Stimulated activated CD4-positive, alpha-beta T cell treated with anti-CD3 and anti-CD28 coated beads, Interleukin-4, amount 100 ng/mL, for 48 hours (primary cell): ENCODE measurements at regions not wholly inside any gene's neighbourhood (a gene's known extent, or its start where the extent isn't known, plus 50 kb on each side); places are given as distances from the start of the nearest gene placed in this dataset.

Source experiments
- DNase-seq, 2 donors: peaks; one replicate each; pipeline ENCODE4 v3.0.0-alpha.2; 2020; ENCODE audit warnings: low read depth in 2 of 2

GRCh38 chr21:34192646-34193285, 119.4 kb downstream of the MRPS6 start:
- no peak for DNase-seq

GRCh38 chr21:34195335-34195734, 122.0 kb downstream of the MRPS6 start:
- no peak for DNase-seq

DNA sequence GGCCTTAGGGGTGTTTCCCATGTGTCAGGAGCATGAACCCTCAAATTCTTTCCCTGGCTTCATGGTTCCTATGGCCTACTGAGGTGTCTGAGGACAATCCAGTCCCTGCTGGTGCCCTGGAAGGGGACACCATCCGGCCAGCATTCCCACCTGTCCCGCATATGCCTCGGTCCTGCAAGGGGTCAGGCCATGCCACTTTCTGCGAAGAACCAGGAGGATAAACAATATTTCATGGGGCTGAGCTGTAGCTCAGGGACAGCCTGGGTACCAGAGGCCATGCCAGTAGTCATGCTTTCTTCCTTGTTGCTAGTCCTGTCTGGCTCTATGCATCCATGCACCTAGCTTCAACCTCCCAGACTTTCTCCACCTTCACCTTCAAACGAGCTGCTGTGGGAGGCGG, 123.6 kb downstream of the MRPS6 start:
- DNase-seq, result no peak

- DNase-seq, result no peak
These were observed 124.2 kb downstream of the MRPS6 start for GRCh38 chr21:34197561-34197960.

GRCh38 chr21:34198231-34199120, 125.1 kb downstream of the MRPS6 start:
- DNase-seq, result no peak

DNA sequence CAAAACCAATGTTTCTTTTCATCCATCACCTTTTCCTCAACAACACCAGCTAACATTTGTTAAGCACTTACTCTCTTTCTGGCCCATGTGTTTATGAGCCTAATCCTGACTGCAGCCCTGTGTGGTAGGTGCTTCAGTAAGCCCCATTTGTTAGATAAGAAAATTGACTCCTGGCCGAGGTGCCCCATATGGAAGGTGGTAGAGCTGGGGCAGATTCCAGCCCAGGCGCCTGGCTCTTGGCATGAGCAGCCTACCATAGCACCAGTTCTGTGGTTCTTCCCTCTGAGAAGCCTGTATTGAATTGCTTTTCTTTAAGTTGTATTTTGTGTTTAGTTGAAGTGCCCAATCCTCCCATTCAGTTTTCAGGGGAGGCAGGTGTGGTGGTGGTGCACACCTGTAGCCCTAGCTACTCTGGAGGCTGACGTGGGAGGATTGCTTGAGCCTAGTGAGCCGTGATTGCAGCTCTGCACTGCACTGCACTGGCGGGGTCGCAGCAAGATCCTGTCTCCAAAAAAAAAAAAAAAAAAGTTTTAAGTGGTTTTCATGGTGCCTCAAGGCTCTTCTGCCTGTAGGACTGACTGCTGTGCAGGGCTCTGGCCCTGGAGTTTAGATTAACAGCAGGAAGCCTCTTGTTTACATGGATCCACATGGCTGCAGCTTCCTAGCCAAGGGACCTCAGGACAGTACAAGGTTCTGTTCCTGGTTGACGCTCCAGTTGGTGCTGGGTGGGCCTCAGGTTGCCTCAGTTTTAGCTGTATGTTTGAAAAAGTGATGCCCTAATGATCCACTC, 125.9 kb downstream of the MRPS6 start:
- no peak for DNase-seq

- no peak for DNase-seq
These were observed 127.0 kb downstream of the MRPS6 start for GRCh38 chr21:34200288-34200905.

DNA sequence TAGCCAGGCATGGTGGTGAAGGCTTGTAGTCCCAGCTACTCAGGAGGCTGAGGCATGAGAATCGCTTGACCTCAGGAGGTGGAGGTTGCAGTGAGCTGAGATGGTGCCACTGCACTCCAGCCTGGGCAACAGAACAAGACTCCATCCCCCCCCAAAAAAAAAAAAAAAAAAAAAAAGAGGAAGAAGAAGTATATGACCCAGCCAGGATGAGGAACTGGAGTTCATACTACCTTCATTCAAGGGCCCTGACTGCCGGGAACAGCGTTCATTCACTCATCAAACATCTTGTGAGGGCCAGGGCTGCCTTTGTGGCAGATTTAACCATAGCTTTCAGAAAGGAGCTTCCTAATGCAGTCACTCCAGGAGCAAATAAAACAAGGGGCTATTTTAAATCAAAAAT, 127.6 kb downstream of the MRPS6 start:
- DNase-seq, result no peak

DNA sequence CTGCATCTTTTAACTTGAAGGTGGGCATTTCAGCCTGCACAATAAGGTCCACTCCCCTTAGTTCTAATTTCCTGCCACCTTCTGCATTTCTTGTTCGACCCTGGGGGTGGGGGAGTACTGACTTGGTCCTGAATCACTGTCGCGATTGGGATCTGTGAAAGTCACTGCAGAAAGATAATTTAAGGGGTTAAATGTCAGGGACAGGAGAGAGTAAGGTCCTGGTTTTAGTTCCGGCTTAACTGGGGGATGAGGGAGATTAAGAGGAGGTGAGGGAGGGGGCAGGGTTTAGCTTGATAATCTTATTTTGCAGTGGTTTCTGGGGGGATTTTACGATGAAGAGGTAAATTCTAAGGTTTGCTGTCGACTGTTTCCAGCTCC, 128.1 kb downstream of the MRPS6 start:
- DNase-seq, result no peak

DNA sequence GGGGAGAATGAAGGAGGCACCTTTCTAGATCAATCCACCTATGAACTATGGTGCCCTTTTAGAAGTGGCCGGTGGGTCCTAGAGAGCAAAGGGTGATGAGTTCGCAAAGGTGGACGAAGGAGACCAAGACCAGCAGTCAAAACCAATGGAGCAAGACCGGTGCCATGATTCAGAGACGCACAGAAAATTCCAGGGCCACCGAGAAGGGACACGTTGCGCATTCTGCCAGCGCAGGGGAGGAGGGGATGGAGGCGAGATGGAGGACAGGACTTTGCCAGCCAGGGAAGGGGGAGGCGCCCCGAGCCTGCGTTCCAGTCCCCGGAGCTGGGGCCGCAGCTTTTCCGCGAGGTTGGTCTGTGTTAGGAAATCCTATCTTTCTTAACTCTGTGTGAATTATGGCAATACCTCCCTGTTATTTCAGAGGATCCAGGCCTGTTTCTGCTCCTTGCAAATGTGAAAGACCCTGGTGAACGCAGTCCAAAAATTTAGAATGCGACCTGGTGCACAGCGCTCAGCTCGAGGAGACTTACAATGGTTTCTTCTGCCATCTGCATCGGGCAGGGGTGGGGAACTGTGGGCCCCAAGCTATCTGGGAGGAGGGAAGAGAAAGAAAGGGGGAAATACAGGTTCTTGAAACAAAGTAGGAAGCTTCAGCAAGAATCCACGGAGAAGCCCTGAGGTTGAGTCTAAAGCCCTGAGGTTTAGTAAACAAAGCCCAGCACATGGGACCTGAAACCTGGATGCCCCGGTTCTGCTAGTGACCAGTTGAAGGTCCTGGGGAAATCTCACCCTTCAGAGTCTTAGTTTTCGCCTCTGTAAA, 129.4 kb downstream of the MRPS6 start:
- DNase-seq, result no peak

GRCh38 chr21:34203851-34204420, 130.6 kb downstream of the MRPS6 start:
- no peak for DNase-seq

DNA sequence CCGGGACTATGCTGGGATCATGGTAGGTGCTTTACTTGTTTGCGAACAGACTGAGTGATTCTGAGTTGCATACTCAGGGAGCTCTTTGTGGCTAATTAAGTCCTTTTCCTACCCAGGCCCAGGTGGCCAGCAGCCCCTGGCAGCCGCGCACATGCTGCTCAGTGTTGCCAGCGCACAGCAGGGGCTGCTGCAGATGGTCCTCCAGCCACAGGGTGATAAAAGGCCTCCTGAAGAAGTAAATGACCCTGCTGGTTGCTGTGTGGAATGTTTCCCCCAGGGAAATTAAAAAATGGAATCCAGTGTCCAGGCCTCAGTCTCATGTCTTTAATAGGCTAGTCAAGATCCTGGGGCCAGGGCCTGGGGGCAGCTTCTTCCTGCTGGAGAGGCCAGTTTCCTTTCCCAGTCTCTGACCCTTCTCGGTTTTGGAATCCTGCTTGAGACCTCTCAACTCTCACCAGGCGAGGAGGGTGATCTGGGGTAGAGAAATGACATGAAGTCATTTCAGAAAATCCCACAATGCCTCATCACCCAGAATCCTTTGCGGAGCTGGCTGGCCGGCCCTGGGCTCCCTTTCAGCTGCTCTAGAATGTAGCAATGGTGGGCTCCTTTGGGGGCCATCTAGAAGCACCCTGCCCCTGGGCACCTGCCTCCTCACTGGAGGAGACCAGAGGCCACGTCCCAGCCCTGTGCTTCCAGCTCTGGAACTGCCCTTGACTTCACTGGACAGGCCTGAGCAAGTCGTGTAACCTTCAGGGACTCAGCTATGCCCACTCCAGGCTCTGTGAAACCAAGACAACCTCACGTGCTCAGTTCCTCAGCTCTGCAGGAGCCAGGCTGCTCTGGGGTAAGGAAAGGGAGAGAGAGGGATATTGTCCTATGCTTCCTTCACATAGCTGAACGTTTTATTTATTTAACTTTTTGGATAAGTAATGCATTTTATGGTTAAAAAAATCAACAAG, 131.4 kb downstream of the MRPS6 start:
- DNase-seq, result no peak

DNA sequence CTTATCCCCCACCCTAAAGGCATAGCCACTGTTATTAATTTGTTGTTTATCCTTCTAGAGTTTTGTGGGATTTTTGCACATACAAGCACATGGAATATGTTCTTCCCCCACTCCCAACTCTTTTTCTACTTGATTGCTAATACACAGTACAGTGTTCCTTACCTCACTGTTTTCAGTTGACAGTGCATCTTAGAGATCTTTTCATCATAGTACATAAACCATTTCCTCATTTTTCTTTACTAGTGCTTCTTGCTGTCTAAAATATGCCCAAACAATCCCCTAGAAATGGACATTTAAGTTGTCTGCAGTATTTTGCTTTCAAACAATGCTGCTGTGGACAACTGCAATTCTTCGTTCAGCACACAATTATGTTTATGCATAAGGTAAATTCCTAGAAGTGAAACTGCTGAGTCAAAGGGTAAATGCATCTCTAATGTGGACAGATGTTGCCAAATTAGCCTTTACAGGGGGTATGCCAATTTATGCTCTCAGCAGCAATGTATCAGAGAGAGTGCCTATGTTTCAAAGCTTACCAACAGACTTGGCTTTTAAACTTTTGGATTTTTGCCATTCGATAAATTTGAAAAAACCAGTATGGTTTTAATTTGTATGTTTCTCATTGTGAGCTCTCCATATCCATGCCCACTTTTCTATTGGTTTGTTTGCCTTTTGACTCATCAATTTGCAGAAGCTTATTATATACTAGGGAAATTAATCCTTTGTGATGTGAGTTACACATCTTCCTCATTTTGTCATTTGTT, 132.6 kb downstream of the MRPS6 start:
- no peak for DNase-seq

- DNase-seq, result no peak
These were observed 140.6 kb downstream of the MRPS6 start for GRCh38 chr21:34213959-34214358.

- no peak for DNase-seq
These were observed 142.1 kb downstream of the MRPS6 start for GRCh38 chr21:34215501-34215900.

- DNase-seq, result no peak
These were observed 142.7 kb downstream of the MRPS6 start for GRCh38 chr21:34215911-34216717.

DNA sequence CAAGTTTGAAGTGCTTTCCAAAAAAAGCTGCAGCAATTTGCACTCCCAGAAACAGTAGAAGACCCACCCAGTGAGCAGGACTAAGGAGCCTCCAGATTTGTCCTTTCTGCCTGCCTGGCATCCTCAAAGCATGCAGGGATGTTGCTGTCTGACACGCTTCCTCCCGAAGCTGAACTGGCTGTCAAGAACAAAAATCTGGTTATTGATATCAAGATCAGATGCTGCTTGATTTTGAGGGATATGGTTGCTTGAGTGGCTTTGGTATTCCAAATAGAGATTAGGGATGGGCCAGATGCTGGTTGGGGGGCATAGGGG, 143.3 kb downstream of the MRPS6 start:
- DNase-seq, result no peak

DNA sequence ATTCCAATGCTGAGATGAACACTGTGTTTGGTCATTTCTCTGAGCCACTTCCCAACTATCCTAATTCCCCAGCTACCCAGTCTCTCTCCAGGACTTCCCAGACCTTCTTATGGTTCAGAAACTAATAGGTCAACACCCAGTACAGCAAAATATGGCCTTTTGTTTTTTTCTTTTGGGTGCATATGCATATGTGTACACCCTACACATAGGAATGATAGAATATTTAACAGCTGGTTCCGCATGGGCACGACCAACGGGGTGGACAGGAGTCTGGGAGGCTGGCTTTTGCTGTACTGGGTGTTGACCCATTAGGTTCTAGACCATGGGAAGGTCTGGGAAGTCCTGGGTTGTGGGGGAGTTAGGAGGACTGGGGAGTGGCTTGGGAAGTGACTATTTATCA, 143.9 kb downstream of the MRPS6 start:
- DNase-seq, result no peak
